Astrocyte of the spinal cord (primary cell): ENCODE measurements at regions not wholly inside any gene's neighbourhood (a gene's known extent, or its start where the extent isn't known, plus 50 kb on each side); places are given as distances from the start of the nearest gene placed in this dataset.
A peak's percentile ranks its signal among the peaks of the same experiment; 100 is the strongest.

Source experiments
- DNase-seq: peaks from one replicate; pipeline ENCODE4 v3.0.0; 2011; ENCODE audit warnings: low read depth, low spot score
- H3K4me3 ChIP-seq: 2 replicates; pipeline ENCODE4 v1.5.1; 2011; ENCODE audit warnings: low read depth, mild to moderate bottlenecking, low read length, moderate library complexity
- CTCF ChIP-seq: IDR thresholded peaks from 2 replicates; pipeline ENCODE4 v1.5.1; 2012; ENCODE audit warnings: low read depth, mild to moderate bottlenecking, low read length, inconsistent platforms
- in situ Hi-C: cut with HindIII; loops from 2 replicates; pipeline ENCODE4 v1.10.0; 2017; ENCODE audit warnings: low sequenced_read_pairs

DNA sequence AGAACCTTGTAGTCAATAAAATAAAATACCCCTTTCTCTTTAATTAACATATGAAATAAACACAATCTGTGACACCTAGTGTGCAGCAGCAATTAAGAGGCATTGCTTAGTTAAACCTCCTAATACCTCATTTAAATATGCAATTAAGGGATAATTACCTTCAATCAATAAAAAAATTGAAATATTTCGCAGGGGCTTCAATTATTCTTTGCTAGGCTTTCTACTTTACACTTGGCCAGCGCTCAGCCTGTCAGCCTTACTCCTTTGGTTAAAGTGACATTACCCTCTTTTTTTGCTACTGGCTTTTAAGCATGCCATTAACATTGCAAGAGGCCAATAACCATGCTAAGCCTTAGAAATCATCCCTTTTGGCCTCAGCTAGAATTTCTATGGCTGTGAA lies 327.5 kb upstream of the ZNF521 start:
- no peak overlapping the region for H3K4me3 ChIP-seq
- TF ChIP-seq CTCF, result no peak
- in situ Hi-C loops, result no loop called here
- DNase-seq, result no peak

GRCh38 chr18:25678221-25678620 lies 326.3 kb upstream of the ZNF521 start:
- no peak overlapping the region for H3K4me3 ChIP-seq
- in situ Hi-C loops, result no loop called here

DNA sequence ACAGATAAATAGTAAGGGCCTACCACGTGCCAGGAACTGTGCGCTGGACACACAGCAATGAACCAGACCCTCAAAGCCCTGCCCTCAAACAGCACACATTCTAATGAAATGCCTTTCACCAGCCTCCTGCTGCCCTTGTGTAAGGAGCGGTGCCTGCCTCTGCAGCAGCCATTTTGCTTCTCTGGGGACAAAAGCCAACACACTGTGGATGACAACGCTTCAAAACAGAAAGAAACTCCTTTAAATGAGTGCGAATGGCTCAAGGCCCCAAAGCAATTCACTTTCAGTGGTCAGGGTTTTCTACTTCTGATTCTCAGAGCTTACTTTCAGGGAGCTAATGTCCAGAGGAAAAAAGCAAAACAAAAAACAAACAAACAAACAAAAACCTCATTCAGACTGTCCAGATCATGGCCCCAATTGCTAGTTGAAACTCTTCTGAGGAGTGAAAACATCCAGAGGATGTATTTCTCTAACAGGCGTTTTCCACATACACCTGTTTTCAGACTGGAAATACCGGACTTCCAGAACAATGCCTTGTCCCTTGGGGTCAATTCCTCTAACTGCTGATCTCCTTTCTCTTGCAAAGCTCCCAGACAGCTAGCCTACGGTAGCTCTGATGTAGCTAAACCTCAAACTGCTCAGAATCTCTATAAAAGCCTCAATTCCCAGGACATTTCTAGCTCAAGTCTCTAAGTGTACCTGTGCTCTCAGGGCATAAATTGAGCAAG lies 323.3 kb upstream of the ZNF521 start:
- no peak for TF ChIP-seq CTCF
- no peak overlapping the region for H3K4me3 ChIP-seq
- no peak for DNase-seq
- in situ Hi-C loops, result no loop called here

More at GRCh38 chr18:25678221-25678620, 326.3 kb upstream of the ZNF521 start:
- DNase-seq, result no peak
- TF ChIP-seq CTCF, result no peak

DNA sequence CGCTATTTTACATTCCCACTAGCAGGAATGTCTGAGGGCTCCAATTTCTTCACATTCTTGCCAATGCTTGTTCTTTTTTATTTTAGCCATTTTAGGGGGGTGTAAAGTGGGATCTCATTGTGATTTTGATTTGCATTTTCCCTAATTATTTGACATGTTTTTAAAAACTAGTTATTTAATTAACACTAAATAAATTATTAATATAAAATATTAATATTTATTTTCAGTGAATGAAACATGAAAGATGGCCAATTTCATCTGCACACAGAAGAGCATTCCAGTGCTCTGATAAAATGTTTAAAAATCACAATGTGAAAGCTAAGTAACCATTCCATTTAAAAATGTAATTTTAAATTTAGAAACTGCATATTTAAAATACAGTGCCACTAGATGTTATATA lies 322.2 kb upstream of the ZNF521 start:
- no peak for DNase-seq
- TF ChIP-seq CTCF, result no peak
- no peak overlapping the region for H3K4me3 ChIP-seq
- in situ Hi-C loops, result no loop called here

- TF ChIP-seq CTCF, result no peak
- no peak for DNase-seq
- H3K4me3 ChIP-seq, result no peak overlapping the region
- in situ Hi-C loops, result no loop called here
Observed at GRCh38 chr18:25672490-25672889, 320.5 kb upstream of the ZNF521 start.

DNA sequence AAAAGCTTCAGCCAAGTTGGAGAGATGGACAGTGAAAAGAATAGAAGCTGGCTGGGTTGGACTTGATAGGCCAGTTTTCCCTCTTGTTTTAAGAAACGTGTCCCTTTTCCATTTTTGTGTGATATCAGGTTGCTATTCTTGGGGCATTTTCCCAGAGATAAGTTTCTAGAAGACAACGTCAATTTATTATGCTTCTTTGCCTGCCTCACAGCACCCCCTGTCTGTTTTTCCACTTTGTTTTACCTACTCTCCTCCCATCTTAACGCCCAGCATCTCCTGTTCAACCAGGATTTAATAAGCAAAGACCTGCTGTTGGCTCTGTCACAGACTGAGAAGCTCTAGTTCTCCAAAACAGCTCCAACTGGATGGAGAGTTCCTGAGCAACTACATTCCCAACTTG lies 317.8 kb upstream of the ZNF521 start:
- DNase-seq, result no peak
- H3K4me3 ChIP-seq, result no peak overlapping the region
- peak; percentile 6 for TF ChIP-seq CTCF
- in situ Hi-C loops, result no loop called here
